Breast epithelium (tissue), 4 donors: ENCODE measurements at regions not wholly inside any gene's neighbourhood (a gene's known extent, or its start where the extent isn't known, plus 50 kb on each side); places are given as distances from the start of the nearest gene placed in this dataset.

Experiments
- DNase-seq, 2 donors: peaks; one replicate each; pipeline ENCODE4 v3.0.0-alpha.2; 2019; ENCODE audit warnings: low spot score in 2 of 2
- H3K27ac ChIP-seq, 2 donors: fragments of 200-600 bp; sonication (generic) in 1 of 2; one replicate each; pipeline ENCODE4 v1.5.1; 2016 to 2019; ENCODE audit warnings: mild to moderate bottlenecking in 1 of 2
- H3K27me3 ChIP-seq, 2 donors: fragments of 200-600 bp; sonication (generic) in 1 of 2; one replicate each; pipeline versions ENCODE4 v1.5.1 to v1.6.0; 2017 to 2019; ENCODE audit warnings: control low read depth in 1 of 2, mild to moderate bottlenecking in 1 of 2
- H3K36me3 ChIP-seq: fragments of 200-600 bp; one replicate; pipeline ENCODE4 v1.5.1; 2019
- H3K4me1 ChIP-seq, 2 donors: fragments of 200-600 bp; sonication (generic); one replicate each; pipeline ENCODE4 v1.5.1; 2016 to 2019; ENCODE audit warnings: control low read depth in 1 of 2
- H3K4me3 ChIP-seq, 3 donors: fragments of 200-600 bp; sonication (generic); 1 replicate in 2 of 3; 2 replicates in 1 of 3; pipeline ENCODE4 v1.5.1; 2016 to 2019; ENCODE audit warnings: mild to moderate bottlenecking in 3 of 3, moderate library complexity in 2 of 3
- H3K9me3 ChIP-seq, 2 donors: fragments of 200-600 bp; sonication (generic) in 1 of 2; one replicate each; pipeline ENCODE4 v1.5.1; 2016 to 2019; ENCODE audit warnings: control low read depth in 1 of 2
- POLR2A ChIP-seq: fragments of 450-650 bp; IDR thresholded peaks from one replicate; pipeline ENCODE4 v1.6.1; 2016; ENCODE audit warnings: antibody characterized with exemption, mild to moderate bottlenecking, moderate library complexity
- POLR2AphosphoS5 ChIP-seq, 3 donors: sonication (generic); formaldehyde crosslinking; IDR thresholded peaks; one replicate each; pipeline ENCODE4 v1.6.1; 2017; ENCODE audit warnings: antibody characterized with exemption in 3 of 3
- intact Hi-C: fragments of 100-400 bp; cut with DNase I; formaldehyde crosslinking; loops from one replicate; pipeline ENCODE4 v1.15.1; 2023; ENCODE audit warnings: low total_unique reads
- TF ChIP-seq, protein P1 (sequence below), 3 donors: fragments of 450-650 bp; IDR thresholded peaks; one replicate each; pipeline ENCODE4 v1.5.1; 2016 to 2017; ENCODE audit warnings: antibody characterized with exemption in 3 of 3, mild to moderate bottlenecking in 3 of 3, moderate library complexity in 3 of 3

DNA sequence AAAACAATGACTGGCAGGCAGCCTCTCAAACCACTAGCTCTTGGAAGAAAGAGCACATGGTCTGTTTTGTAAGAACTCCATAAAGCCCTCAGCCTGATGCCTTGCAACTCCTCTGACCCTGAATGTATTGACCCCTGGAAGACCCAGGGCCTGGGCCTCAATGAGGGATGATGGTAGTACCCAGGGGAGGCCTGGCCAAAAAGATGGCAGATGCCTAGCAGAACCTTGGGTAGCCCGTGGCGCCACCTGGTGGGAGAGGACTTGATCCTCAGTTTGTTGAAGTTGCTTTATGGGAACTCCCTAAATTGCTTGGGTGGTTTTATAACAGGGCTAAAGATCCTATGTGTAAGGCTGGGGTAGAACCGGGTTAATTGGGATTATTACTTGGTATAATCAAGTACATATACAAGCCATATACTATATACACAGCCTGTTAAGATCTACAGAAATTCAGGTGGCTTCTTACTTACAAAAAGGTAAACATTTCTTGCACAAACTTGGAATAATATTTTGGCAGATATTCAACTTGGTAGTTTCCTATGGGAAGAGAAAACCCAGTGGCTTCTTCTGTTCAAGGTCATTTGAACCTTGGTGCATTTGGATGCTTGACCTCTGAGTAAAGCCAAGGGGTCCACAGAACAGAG is 95.8 kb upstream of the CACUL1 start:
- Histone ChIP-seq H3K27ac (no peak overlapping the region), H3K4me1 (no peaks in the 10 kb centered on the region), H3K36me3 (no peaks in the 10 kb centered on the region), H3K4me3 (no peak overlapping the region), H3K27me3 (no peaks in the 10 kb centered on the region), H3K9me3 (no peaks in the 10 kb centered on the region)
- intact Hi-C loops, result no loop called here
- TF ChIP-seq, protein P1, sequence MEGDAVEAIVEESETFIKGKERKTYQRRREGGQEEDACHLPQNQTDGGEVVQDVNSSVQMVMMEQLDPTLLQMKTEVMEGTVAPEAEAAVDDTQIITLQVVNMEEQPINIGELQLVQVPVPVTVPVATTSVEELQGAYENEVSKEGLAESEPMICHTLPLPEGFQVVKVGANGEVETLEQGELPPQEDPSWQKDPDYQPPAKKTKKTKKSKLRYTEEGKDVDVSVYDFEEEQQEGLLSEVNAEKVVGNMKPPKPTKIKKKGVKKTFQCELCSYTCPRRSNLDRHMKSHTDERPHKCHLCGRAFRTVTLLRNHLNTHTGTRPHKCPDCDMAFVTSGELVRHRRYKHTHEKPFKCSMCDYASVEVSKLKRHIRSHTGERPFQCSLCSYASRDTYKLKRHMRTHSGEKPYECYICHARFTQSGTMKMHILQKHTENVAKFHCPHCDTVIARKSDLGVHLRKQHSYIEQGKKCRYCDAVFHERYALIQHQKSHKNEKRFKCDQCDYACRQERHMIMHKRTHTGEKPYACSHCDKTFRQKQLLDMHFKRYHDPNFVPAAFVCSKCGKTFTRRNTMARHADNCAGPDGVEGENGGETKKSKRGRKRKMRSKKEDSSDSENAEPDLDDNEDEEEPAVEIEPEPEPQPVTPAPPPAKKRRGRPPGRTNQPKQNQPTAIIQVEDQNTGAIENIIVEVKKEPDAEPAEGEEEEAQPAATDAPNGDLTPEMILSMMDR (IDR thresholded peaks at IDR 0.05), result peak; percentile 22 to 40 (median 38)
- TF ChIP-seq POLR2AphosphoS5 (IDR thresholded peaks at IDR 0.05), result no peak
- DNase-seq, result no peak

DNA sequence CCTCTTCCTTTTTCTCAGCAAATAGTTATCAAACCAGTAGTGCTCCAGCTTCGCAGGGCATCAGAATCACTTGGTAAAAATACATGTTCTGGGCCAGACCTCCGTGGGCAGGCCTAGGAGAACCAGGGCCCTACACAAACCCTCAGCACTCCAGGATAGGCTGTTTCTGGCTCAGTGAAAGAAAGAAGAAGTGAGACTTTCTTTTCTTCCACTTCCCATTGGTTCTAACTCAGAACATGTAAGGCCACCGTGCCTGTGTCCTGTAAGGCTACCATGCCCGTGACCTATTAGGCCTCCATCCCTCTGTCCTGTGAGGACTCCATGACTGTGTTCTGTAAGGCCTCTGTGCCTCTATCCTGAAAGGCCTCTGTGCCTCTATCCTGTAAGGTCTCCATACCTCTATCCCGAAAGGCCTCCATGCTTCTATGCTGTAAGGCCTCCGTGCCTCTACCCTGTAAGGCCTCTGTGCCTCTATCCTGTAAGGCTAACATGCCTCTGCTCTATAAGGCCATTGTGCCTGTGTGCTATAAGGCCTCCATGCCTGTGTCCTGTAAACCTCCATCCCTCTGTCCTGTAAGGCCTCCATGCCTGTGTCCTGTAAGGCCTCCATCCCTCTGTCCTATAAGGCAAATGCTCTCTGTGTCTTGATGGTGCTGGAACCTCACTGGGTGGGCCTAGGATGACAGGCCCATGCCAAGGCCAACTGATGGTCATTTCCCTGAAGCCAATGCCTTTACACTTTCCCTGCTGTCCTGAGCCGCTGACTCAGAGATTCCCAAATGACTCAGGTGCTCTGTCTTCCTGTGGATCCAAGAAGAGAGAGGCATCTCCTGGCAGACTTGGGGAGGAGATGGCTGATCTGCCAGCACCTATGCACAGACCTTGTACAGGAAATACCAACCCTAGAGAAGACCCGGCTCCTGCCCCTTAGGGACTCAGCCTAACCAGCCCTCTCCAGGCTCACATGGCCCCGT is 96.6 kb upstream of the CACUL1 start:
- Histone ChIP-seq H3K4me3 (no peak overlapping the region), H3K36me3 (no peaks in the 10 kb centered on the region), H3K9me3 (no peaks in the 10 kb centered on the region), H3K27me3 (no peaks in the 10 kb centered on the region), H3K4me1 (no peaks in the 10 kb centered on the region), H3K27ac (no peak overlapping the region)
- TF ChIP-seq, protein P1 (IDR thresholded peaks at IDR 0.05), result no peak
- no peak for DNase-seq
- intact Hi-C loops, result no loop called here

DNA sequence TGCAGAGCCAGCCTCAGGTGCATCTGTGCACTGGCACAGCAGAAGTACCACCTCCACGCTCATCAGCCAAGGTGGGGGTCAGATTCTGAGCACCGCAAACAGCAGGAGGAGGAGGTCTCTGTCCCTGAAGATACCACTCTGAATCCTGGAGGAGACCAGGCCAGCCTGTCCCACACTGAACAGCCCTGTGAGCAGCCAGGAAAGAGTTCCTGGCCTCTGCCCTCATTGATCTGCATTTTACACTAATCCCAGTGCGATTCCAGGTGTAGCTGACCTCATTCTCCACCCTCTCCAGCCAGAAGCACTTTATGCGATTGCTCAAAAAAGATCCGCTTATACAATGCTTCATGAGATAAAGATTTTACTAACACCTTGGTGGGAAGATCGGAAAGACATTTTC is 99.1 kb upstream of the CACUL1 start:
- Histone ChIP-seq H3K4me3 (no peak overlapping the region), H3K36me3 (no peaks in the 10 kb centered on the region), H3K27me3 (no peaks in the 10 kb centered on the region), H3K27ac (no peak overlapping the region), H3K4me1 (no peaks in the 10 kb centered on the region), H3K9me3 (peaks cover 0 to 3% of the 10 kb centered on the region in 2 donors)
- no peak for DNase-seq
- TF ChIP-seq POLR2A, result no peak
- no peak for TF ChIP-seq POLR2AphosphoS5 (IDR thresholded peaks at IDR 0.05)
- TF ChIP-seq, protein P1 (IDR thresholded peaks at IDR 0.05), result no peak
- intact Hi-C loops, result no loop called here

DNA sequence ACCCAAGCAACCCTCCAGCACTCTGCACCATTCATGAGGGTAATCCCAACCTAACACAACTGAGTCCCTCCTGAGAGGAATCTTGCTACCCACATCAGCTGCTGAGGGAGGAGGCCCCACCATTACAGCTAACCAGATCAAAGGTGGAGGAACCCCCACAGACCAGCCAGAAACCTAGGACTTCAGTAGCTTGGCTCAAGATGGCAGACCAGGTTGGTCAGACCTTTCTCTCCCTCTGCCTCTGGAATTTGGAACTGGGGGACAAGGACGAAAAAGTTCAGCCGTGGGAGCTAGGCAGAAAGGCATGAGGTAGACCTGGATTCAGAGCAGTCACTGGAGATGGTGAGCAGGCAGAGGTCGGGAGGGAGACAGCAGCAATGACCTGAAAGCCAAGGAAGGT is 101.3 kb upstream of the CACUL1 start:
- intact Hi-C loops, result no loop called here
- H3K27me3 ChIP-seq, result no peaks in the 10 kb centered on the region

More for the DNA sequence above, 101.3 kb upstream of the CACUL1 start:
- Histone ChIP-seq H3K36me3 (no peaks in the 10 kb centered on the region), H3K4me1 (no peaks in the 10 kb centered on the region), H3K9me3 (peaks cover 0 to 3% of the 10 kb centered on the region in 2 donors), H3K4me3 (no peak overlapping the region), H3K27ac (no peak overlapping the region)
- TF ChIP-seq POLR2AphosphoS5 (IDR thresholded peaks at IDR 0.05) (no peak), POLR2A (no peak)
- TF ChIP-seq, protein P1 (IDR thresholded peaks at IDR 0.05), result no peak
- no peak for DNase-seq
